ENCODE measurements at regions not wholly inside any gene's neighbourhood (a gene's known extent, or its start where the extent isn't known, plus 50 kb on each side); places are given as distances from the start of the nearest gene placed in this dataset.

DNA sequence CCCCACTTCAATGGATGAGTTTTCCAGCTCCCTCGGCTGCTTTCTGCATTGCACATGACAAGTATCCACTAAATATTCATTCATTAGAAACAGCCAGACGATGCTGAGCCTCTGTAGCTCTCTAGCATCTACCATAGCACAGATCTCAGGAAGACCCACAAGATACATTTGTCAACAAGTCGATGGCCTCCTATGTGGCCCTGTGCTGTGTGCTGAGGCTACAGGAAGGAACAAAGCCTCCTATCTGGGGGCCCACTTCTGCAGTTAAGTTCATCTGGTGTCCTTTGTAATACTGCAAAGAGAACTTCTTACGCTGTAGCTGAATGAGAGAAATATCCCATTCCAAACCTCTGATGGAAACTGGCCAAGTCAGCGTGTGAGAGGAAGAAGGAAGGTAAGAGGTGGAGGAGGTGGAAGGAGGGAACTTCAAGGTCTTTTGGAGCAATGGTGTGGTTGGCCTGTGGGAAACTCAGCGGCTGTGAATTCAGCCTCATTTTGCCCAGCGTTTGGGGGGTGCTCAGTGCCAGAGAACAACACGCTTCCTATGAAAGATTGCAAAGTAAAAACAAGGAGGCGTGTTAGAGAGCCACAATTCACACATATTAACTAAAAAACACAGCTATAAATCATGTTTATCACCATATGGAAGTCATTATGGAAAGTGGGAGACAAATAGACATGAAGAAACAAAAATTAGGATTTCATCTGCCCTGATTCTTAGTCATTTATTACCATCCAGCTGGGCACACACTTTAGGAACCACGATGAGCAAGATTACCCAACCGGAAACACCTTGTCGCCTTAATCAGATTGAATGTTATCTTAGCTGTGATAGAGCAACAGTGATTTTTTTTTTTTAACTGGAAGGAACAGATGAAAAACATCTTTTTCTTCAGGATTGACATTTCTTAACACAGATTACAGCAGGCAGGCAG, 62.2 kb upstream of the USP6NL start:
- TF ChIP-seq, protein P1, sequence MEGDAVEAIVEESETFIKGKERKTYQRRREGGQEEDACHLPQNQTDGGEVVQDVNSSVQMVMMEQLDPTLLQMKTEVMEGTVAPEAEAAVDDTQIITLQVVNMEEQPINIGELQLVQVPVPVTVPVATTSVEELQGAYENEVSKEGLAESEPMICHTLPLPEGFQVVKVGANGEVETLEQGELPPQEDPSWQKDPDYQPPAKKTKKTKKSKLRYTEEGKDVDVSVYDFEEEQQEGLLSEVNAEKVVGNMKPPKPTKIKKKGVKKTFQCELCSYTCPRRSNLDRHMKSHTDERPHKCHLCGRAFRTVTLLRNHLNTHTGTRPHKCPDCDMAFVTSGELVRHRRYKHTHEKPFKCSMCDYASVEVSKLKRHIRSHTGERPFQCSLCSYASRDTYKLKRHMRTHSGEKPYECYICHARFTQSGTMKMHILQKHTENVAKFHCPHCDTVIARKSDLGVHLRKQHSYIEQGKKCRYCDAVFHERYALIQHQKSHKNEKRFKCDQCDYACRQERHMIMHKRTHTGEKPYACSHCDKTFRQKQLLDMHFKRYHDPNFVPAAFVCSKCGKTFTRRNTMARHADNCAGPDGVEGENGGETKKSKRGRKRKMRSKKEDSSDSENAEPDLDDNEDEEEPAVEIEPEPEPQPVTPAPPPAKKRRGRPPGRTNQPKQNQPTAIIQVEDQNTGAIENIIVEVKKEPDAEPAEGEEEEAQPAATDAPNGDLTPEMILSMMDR (IDR thresholded peaks at IDR 0.05): no peak
- peak overlapping the region; percentile 85 for H3K27ac Mint-ChIP-seq
- no peak for ATAC-seq (ENCODE audit: low read depth)
- H3K36me3 Mint-ChIP-seq (ENCODE audit: low read depth): no peaks in the 10 kb centered on the region
- DNase-seq: no peak
- ChIA-PET CTCF (interaction anchor here (0.7 to 1.8 kb wide), 5 partner anchors 10 to 84 kb away, joined by 3 to 6 read pairs (median 4); no protein-coding TSS in a partner anchor), POLR2A (interaction anchor here (0.7 to 3.1 kb wide), 7 partner anchors 9 to 162 kb away, joined by 3 to 16 read pairs (median 9); no protein-coding TSS in a partner anchor)
- intact Hi-C loops (cut with micrococcal nuclease): loop anchor here (1.0 kb wide), 1 partner anchor 8 kb away; no protein-coding TSS in a partner anchor
- no peaks in the 10 kb centered on the region for H3K27me3 Mint-ChIP-seq
- peak overlapping the region; percentile 73 for H3K4me3 Mint-ChIP-seq
- H3K9me3 Mint-ChIP-seq: no peaks in the 10 kb centered on the region
- H3K4me1 Mint-ChIP-seq: peaks cover 89% of the 10 kb centered on the region

DNA sequence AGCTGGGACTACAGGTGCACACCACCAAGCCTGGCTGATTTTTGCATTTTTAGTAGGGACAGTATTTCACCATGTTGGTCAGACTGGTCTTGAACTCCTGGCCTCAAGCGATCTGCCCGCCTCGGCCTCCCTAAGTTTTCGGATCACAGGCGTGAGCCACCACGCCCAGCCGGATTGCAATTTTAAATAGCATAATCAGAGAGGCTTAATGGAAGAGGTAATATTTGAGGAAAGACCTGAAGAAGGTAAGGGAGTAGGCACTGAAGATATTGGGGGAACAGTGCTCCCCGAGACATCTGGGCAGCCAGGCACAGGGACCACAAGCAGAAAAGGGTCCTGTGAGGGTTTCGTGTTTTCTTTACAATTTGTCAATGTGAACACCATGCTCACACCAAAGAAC, 61.4 kb upstream of the USP6NL start:
- ATAC-seq (ENCODE audit: low read depth): no peak
- TF ChIP-seq, protein P1 (IDR thresholded peaks at IDR 0.05): no peak
- Mint-ChIP-seq H3K4me3 (peak overlapping the region; percentile 73), H3K9me3 (no peaks in the 10 kb centered on the region), H3K4me1 (peaks cover 91% of the 10 kb centered on the region), H3K27me3 (no peaks in the 10 kb centered on the region), H3K27ac (peak overlapping the region; percentile 85), H3K36me3 (ENCODE audit: low read depth) (no peaks in the 10 kb centered on the region)
- intact Hi-C loops (cut with micrococcal nuclease): loop anchor here (1.0 kb wide), 1 partner anchor 8 kb away; no protein-coding TSS in a partner anchor
- no peak for DNase-seq
- ChIA-PET POLR2A (interaction anchor here (0.7 to 3.1 kb wide), 10 partner anchors 8 to 137 kb away, joined by 3 to 16 read pairs (median 8); no protein-coding TSS in a partner anchor), CTCF (interaction anchor here (1.3 kb wide), 1 partner anchor 85 kb away, joined by 6 read pairs; no protein-coding TSS in a partner anchor)

DNA sequence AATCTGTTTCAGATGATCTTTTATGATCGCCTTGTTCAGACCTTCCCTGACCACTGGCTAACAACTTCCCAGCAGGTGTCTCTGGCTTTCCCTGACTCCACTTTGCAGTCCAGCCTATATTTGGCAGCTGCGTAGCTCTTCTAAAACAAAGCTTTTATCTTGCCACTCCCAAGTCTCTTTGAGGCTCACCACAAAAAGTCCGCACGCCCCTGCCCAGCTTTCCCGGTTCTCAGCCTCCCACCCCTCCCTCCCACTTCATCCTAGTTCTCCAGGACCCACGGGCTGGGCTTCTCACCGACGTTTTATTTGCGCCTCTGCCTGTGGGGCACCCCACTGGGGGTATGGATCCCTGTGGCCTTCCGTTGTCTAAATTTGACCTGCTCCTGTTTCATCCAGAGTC, 58.9 kb upstream of the USP6NL start:
- intact Hi-C loops (cut with micrococcal nuclease): no loop called here
- no peak for DNase-seq
- Mint-ChIP-seq H3K36me3 (ENCODE audit: low read depth) (no peaks in the 10 kb centered on the region), H3K4me1 (peaks cover 91% of the 10 kb centered on the region), H3K4me3 (no peak overlapping the region), H3K9me3 (peaks cover 5% of the 10 kb centered on the region), H3K27me3 (no peaks in the 10 kb centered on the region), H3K27ac (peak overlapping the region; percentile 68)
- CTCF ChIA-PET: no interaction called here
- POLR2A ChIA-PET: interaction anchor here (1.6 kb wide), 1 partner anchor 29 kb away, joined by 5 read pairs; no protein-coding TSS in a partner anchor
- TF ChIP-seq, protein P1 (IDR thresholded peaks at IDR 0.05): no peak
- no peak for ATAC-seq (ENCODE audit: low read depth)

DNA sequence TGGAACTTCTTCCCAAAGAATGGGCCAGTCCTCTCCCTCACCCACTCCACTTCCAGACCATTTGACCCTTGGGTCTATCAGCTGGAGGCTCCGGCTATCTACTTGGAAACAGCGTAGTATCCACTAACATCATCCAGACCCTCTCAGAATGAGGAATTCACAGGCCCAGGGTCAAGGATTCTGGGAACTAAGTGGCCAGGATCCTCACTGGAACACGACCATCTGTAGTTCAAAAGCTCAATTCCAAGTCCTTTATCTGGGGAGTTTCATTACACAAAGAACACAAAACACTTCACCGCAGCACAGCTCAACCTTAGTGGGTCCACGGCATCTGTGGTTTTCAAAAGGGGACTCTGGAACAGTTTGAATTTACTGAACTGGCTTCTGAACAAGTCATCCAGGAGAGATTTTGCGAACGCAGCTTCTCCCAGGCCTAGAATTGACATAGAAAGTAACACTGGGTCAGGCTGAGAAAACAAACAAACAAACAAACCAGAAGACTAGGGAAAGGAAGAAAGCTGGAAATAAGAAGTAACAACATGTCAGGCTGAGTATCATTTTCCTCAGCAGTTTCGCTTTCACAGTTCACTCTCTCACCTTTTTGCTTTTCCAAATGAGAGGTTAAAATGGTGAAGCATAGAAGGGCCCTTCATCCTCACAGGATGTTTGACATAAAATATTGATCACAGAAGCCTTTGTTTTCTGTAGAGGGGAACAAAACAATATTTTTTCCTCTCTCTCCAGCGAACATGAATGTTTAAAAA, 57.6 kb upstream of the USP6NL start:
- peaks cover 5% of the 10 kb centered on the region for H3K9me3 Mint-ChIP-seq
- peak overlapping the region; percentile 91 for H3K27ac Mint-ChIP-seq
- TF ChIP-seq, protein P1 (IDR thresholded peaks at IDR 0.05): no peak
- intact Hi-C loops (cut with micrococcal nuclease): loop anchor here (1.0 kb wide), 1 partner anchor 9 kb away; no protein-coding TSS in a partner anchor
- H3K27me3 Mint-ChIP-seq: no peaks in the 10 kb centered on the region
- no peaks in the 10 kb centered on the region for H3K36me3 Mint-ChIP-seq (ENCODE audit: low read depth)
- ATAC-seq (ENCODE audit: low read depth): no peak
- POLR2A ChIA-PET: interaction anchor here (0.5 to 2.5 kb wide), 7 partner anchors 9 to 57 kb away, joined by 3 to 10 read pairs (median 5); partner anchors contain the start of gene USP6NL
- CTCF ChIA-PET: interaction anchor here (1.0 kb wide), 1 partner anchor 9 kb away, joined by 3 read pairs; no protein-coding TSS in a partner anchor
- H3K4me1 Mint-ChIP-seq: peaks cover 91% of the 10 kb centered on the region
- no peak for DNase-seq
- peak overlapping the region; percentile 68 for H3K4me3 Mint-ChIP-seq

All from activated B cell treated with CpG ODN at 0.5 μM for 24 hours (primary cell).